Ishikawa (cell line): ENCODE measurements at regions not wholly inside any gene's neighbourhood (a gene's known extent, or its start where the extent isn't known, plus 50 kb on each side); places are given as distances from the start of the nearest gene placed in this dataset.

ENCODE experiments used
- RAD21 ChIP-seq: IDR thresholded peaks from 2 replicates; pipeline ENCODE4 v1.6.1; 2012; ENCODE audit warnings: low read depth
- TAF1 ChIP-seq: IDR thresholded peaks from 2 replicates; pipeline ENCODE4 v1.6.1; 2012; ENCODE audit warnings: low read depth, mild to moderate bottlenecking
- YY1 ChIP-seq: IDR thresholded peaks from 2 replicates; pipeline ENCODE4 v1.6.1; 2012; ENCODE audit warnings: low read depth
- ZBTB7A ChIP-seq: IDR thresholded peaks from 2 replicates; pipeline ENCODE4 v1.6.1; 2012; ENCODE audit warnings: low read depth
- TF ChIP-seq, protein P1 (sequence below): IDR thresholded peaks from 2 replicates; pipeline ENCODE4 v1.6.1; 2012; ENCODE audit warnings: low read depth, mild to moderate bottlenecking

- TF ChIP-seq ZBTB7A (no peak), RAD21 (no peak), YY1 (no peak), TAF1 (no peak)
- TF ChIP-seq, protein P1, sequence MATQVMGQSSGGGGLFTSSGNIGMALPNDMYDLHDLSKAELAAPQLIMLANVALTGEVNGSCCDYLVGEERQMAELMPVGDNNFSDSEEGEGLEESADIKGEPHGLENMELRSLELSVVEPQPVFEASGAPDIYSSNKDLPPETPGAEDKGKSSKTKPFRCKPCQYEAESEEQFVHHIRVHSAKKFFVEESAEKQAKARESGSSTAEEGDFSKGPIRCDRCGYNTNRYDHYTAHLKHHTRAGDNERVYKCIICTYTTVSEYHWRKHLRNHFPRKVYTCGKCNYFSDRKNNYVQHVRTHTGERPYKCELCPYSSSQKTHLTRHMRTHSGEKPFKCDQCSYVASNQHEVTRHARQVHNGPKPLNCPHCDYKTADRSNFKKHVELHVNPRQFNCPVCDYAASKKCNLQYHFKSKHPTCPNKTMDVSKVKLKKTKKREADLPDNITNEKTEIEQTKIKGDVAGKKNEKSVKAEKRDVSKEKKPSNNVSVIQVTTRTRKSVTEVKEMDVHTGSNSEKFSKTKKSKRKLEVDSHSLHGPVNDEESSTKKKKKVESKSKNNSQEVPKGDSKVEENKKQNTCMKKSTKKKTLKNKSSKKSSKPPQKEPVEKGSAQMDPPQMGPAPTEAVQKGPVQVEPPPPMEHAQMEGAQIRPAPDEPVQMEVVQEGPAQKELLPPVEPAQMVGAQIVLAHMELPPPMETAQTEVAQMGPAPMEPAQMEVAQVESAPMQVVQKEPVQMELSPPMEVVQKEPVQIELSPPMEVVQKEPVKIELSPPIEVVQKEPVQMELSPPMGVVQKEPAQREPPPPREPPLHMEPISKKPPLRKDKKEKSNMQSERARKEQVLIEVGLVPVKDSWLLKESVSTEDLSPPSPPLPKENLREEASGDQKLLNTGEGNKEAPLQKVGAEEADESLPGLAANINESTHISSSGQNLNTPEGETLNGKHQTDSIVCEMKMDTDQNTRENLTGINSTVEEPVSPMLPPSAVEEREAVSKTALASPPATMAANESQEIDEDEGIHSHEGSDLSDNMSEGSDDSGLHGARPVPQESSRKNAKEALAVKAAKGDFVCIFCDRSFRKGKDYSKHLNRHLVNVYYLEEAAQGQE = no peak
Observed at GRCh38 chr14:94994245-94994644, 163.1 kb downstream of the DICER1 start.
